ENCODE measurements at regions not wholly inside any gene's neighbourhood (a gene's known extent, or its start where the extent isn't known, plus 50 kb on each side); places are given as distances from the start of the nearest gene placed in this dataset.

DNA sequence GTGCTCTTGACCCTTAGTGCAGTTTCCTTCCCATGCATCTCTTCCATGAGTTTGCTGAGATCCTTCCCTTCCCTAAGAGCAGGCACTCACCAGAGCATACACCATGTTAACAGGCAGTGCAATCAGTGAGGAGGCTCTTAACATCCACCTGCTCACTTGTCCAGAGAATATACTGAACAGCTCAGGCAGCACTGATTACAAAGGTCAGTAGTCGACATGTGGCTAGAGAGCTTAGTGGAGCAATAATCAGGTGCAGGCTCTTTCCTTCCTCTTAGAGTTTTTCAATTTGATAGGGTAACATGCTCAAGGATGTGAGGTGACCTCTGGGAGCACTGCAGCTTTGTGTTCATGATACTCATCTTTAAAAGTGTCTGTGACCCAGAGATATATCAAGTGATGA is 144.1 kb upstream of the SETBP1 start:
- Histone ChIP-seq H3K4me3 (ENCODE audit: low read length in 3 of 3) (no peak overlapping the region), H3K27me3 (ENCODE audit: control insufficient read depth in 3 of 3, insufficient read depth in 3 of 3, low read length in 3 of 3) (no peaks in the 10 kb centered on the region), H3K9ac (ENCODE audit: low read depth in 1 of 3, low read length in 3 of 3) (no peak overlapping the region), H3K9me3 (ENCODE audit: control insufficient read depth in 3 of 3, low read length in 3 of 3) (no peaks in the 10 kb centered on the region), H3K4me1 (ENCODE audit: control insufficient read depth in 3 of 3, insufficient read depth in 3 of 3, low read length in 3 of 3) (no peaks in the 10 kb centered on the region), H3K27ac (ENCODE audit: low read depth, low read length) (no peak overlapping the region), H3K36me3 (ENCODE audit: control insufficient read depth in 3 of 3, insufficient read depth in 3 of 3, low read length in 3 of 3) (no peaks in the 10 kb centered on the region)

DNA sequence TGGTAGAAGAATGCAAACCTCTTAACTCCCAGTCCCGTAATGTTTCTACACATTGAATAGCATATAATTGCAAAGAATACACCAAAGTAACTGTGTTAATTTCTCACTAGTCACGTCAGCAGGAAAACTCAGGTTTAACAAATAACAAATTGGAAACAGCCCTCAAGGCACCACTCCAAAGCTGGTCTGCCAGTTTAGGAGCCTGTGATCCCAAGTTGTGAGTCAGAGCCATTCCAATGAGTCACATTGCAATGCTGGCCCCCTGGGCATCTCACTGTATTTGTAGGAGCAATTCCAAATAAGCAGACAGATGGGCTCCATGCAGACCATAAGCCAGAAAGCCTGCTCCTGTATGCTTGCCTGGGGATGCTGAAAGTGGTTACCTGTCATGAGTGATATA is 143.2 kb upstream of the SETBP1 start:
- H3K4me3 ChIP-seq (ENCODE audit: low read length in 3 of 3), result no peak overlapping the region
- H3K36me3 ChIP-seq (ENCODE audit: control insufficient read depth in 3 of 3, insufficient read depth in 3 of 3, low read length in 3 of 3), result no peaks in the 10 kb centered on the region
- H3K4me1 ChIP-seq (ENCODE audit: control insufficient read depth in 3 of 3, insufficient read depth in 3 of 3, low read length in 3 of 3), result no peaks in the 10 kb centered on the region
- no peaks in the 10 kb centered on the region for H3K27me3 ChIP-seq (ENCODE audit: control insufficient read depth in 3 of 3, insufficient read depth in 3 of 3, low read length in 3 of 3)
- no peak overlapping the region for H3K27ac ChIP-seq (ENCODE audit: low read depth, low read length)
- H3K9me3 ChIP-seq (ENCODE audit: control insufficient read depth in 3 of 3, low read length in 3 of 3), result no peaks in the 10 kb centered on the region
- H3K9ac ChIP-seq (ENCODE audit: low read depth in 1 of 3, low read length in 3 of 3), result no peak overlapping the region

DNA sequence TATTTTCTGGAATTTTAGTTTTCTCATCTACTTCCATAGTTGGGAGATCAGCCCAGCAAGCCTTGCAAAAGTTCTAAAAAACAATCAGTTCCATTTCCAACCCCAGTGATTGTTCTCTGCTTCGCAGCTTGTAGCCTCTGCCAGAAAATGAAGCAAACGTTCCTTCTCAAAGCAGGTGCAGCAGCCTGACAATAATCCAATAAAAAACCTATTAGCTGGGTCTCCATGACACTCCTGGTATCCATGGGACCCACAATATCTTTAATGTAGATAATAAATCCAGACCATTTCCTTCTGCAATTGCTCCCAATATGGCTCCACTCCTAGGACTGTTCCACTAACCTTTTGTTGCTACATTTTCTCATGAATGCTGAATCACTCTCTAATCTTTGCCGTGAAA is 140.8 kb upstream of the SETBP1 start:
- no peaks in the 10 kb centered on the region for H3K9me3 ChIP-seq (ENCODE audit: control insufficient read depth in 3 of 3, low read length in 3 of 3)
- H3K27ac ChIP-seq (ENCODE audit: low read depth, low read length), result no peak overlapping the region
- no peak overlapping the region for H3K9ac ChIP-seq (ENCODE audit: low read depth in 1 of 3, low read length in 3 of 3)
- no peak overlapping the region for H3K4me3 ChIP-seq (ENCODE audit: low read length in 3 of 3)
- no peaks in the 10 kb centered on the region for H3K27me3 ChIP-seq (ENCODE audit: control insufficient read depth in 3 of 3, insufficient read depth in 3 of 3, low read length in 3 of 3)
- H3K36me3 ChIP-seq (ENCODE audit: control insufficient read depth in 3 of 3, insufficient read depth in 3 of 3, low read length in 3 of 3), result no peaks in the 10 kb centered on the region
- H3K4me1 ChIP-seq (ENCODE audit: control insufficient read depth in 3 of 3, insufficient read depth in 3 of 3, low read length in 3 of 3), result no peaks in the 10 kb centered on the region

DNA sequence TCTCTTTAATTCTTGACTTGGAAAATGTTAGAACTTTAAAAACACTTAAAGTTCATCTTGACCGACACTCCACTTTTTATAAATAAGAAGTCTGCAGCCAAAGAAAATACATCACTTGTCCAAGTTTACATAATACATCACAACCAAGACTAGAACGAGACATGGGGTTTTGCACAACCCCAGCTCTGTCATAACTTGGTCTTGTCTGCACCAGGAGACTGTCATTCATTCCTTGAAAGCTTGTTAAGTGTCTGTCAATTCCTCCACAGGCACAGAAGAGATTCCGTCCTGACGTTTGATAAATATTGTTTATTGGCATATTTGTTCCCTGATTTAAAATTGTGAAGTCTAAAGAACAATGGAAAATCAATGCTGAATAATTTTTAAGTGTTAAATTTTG is 139.5 kb upstream of the SETBP1 start:
- H3K9ac ChIP-seq (ENCODE audit: low read depth in 1 of 3, low read length in 3 of 3), result no peak overlapping the region

DNA sequence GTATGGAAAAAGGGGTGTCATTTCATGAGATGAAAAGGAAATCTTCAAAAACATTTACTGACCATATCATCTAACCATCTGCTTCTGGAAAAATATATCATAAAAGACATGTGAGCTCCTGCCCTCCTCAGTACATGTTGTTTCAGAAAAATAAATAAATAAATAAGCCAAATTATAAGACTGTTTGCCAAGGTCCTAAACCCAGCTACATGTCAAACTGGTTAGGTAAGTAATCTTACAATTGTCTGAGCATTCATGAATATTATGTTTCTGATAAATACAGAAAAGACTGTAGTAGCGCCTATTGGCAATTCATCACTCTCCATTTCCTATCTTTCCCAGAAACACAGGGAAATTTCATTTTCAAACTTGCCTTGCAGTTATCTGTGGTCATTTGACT is 138.9 kb upstream of the SETBP1 start:
- Histone ChIP-seq H3K9me3 (ENCODE audit: control insufficient read depth in 3 of 3, low read length in 3 of 3) (no peaks in the 10 kb centered on the region), H3K4me1 (ENCODE audit: control insufficient read depth in 3 of 3, insufficient read depth in 3 of 3, low read length in 3 of 3) (no peaks in the 10 kb centered on the region), H3K27me3 (ENCODE audit: control insufficient read depth in 3 of 3, insufficient read depth in 3 of 3, low read length in 3 of 3) (no peaks in the 10 kb centered on the region), H3K4me3 (ENCODE audit: low read length in 3 of 3) (no peak overlapping the region), H3K36me3 (ENCODE audit: control insufficient read depth in 3 of 3, insufficient read depth in 3 of 3, low read length in 3 of 3) (no peaks in the 10 kb centered on the region), H3K27ac (ENCODE audit: low read depth, low read length) (no peak overlapping the region), H3K9ac (ENCODE audit: low read depth in 1 of 3, low read length in 3 of 3) (no peak overlapping the region)

More for the DNA sequence above, 139.5 kb upstream of the SETBP1 start:
- no peaks in the 10 kb centered on the region for H3K36me3 ChIP-seq (ENCODE audit: control insufficient read depth in 3 of 3, insufficient read depth in 3 of 3, low read length in 3 of 3)
- H3K27me3 ChIP-seq (ENCODE audit: control insufficient read depth in 3 of 3, insufficient read depth in 3 of 3, low read length in 3 of 3), result no peaks in the 10 kb centered on the region
- no peaks in the 10 kb centered on the region for H3K9me3 ChIP-seq (ENCODE audit: control insufficient read depth in 3 of 3, low read length in 3 of 3)
- no peak overlapping the region for H3K27ac ChIP-seq (ENCODE audit: low read depth, low read length)
- H3K4me1 ChIP-seq (ENCODE audit: control insufficient read depth in 3 of 3, insufficient read depth in 3 of 3, low read length in 3 of 3), result no peaks in the 10 kb centered on the region
- no peak overlapping the region for H3K4me3 ChIP-seq (ENCODE audit: low read length in 3 of 3)

DNA sequence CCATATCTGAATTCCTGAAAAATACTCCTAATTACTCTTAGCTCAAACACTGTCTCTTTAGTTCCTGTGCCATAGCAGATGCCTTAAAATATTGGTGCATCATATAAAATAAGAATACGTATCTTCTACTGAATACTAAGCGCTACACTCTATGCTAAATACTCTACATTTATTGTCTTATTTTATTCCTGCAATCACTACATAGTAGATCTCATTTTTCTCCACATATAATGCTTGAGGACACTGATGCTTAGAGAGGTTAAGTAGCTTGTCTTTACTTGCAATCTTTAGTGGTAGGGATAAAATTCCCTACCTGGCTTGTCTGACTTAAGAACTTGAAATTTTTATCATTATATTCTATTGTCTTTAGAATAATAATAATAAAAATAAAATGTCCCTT is 137.3 kb upstream of the SETBP1 start:
- Histone ChIP-seq H3K9ac (ENCODE audit: low read depth in 1 of 3, low read length in 3 of 3) (no peak overlapping the region), H3K9me3 (ENCODE audit: control insufficient read depth in 3 of 3, low read length in 3 of 3) (no peaks in the 10 kb centered on the region), H3K27me3 (ENCODE audit: control insufficient read depth in 3 of 3, insufficient read depth in 3 of 3, low read length in 3 of 3) (no peaks in the 10 kb centered on the region), H3K4me3 (ENCODE audit: low read length in 3 of 3) (no peak overlapping the region), H3K4me1 (ENCODE audit: control insufficient read depth in 3 of 3, insufficient read depth in 3 of 3, low read length in 3 of 3) (no peaks in the 10 kb centered on the region), H3K27ac (ENCODE audit: low read depth, low read length) (no peak overlapping the region), H3K36me3 (ENCODE audit: control insufficient read depth in 3 of 3, insufficient read depth in 3 of 3, low read length in 3 of 3) (no peaks in the 10 kb centered on the region)

DNA sequence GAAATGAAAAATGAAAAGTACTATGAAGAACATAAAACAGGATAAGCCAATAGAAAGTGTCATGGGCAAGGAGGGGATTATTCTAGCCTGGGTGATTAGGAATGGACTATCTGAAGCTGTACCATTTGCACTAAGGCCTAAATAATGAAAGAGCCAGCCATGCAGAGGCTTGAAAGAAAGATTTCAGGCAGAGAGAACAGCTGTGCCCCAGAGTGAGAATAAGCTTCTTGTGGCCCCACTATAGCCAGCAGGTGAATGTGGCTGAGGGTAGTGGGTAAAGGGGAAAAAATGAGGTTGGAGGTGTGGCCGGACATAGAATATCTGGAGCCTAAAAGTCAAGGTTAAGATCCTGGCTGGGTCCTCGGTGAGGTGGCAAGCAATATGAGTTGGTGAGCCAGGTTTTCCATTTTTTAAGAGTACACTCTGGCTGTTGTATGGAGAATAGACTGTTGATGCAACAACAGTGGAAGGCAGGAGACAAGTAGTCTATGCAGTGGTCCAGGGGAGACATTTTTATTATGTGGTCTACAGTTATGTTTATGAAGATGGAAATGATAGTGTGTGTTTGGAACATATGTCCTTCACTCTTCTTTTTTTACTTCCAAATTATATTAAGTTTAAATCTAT is 135.2 kb upstream of the SETBP1 start:
- Histone ChIP-seq H3K27ac (ENCODE audit: low read depth, low read length) (no peak overlapping the region), H3K36me3 (ENCODE audit: control insufficient read depth in 3 of 3, insufficient read depth in 3 of 3, low read length in 3 of 3) (no peaks in the 10 kb centered on the region), H3K27me3 (ENCODE audit: control insufficient read depth in 3 of 3, insufficient read depth in 3 of 3, low read length in 3 of 3) (no peaks in the 10 kb centered on the region), H3K4me1 (ENCODE audit: control insufficient read depth in 3 of 3, insufficient read depth in 3 of 3, low read length in 3 of 3) (no peaks in the 10 kb centered on the region), H3K9ac (ENCODE audit: low read depth in 1 of 3, low read length in 3 of 3) (no peak overlapping the region), H3K9me3 (ENCODE audit: control insufficient read depth in 3 of 3, low read length in 3 of 3) (no peaks in the 10 kb centered on the region), H3K4me3 (ENCODE audit: low read length in 3 of 3) (no peak overlapping the region)

DNA sequence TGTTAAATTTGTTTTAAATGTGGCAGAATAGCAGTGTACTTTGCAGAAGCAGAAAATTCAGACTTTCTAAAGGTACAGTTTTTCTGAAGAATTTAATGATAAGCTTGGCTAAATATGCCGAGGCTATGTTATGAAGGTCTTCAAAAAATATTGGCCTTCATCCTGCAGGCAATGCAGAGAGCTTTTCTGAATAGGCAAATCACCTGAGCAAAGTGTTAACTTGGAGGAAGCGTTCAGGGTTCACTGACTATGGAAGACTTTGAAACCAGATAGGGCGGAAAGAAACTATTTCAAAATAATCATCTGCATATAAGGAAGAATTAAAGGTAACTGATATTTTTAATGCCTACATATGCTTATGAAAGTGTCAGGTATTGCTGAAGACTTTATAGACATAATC is 133.7 kb upstream of the SETBP1 start:
- Histone ChIP-seq H3K9me3 (ENCODE audit: control insufficient read depth in 3 of 3, low read length in 3 of 3) (no peaks in the 10 kb centered on the region), H3K36me3 (ENCODE audit: control insufficient read depth in 3 of 3, insufficient read depth in 3 of 3, low read length in 3 of 3) (no peaks in the 10 kb centered on the region), H3K27me3 (ENCODE audit: control insufficient read depth in 3 of 3, insufficient read depth in 3 of 3, low read length in 3 of 3) (no peaks in the 10 kb centered on the region), H3K9ac (ENCODE audit: low read depth in 1 of 3, low read length in 3 of 3) (no peak overlapping the region), H3K4me1 (ENCODE audit: control insufficient read depth in 3 of 3, insufficient read depth in 3 of 3, low read length in 3 of 3) (no peaks in the 10 kb centered on the region), H3K27ac (ENCODE audit: low read depth, low read length) (no peak overlapping the region), H3K4me3 (ENCODE audit: low read length in 3 of 3) (no peak overlapping the region)

DNA sequence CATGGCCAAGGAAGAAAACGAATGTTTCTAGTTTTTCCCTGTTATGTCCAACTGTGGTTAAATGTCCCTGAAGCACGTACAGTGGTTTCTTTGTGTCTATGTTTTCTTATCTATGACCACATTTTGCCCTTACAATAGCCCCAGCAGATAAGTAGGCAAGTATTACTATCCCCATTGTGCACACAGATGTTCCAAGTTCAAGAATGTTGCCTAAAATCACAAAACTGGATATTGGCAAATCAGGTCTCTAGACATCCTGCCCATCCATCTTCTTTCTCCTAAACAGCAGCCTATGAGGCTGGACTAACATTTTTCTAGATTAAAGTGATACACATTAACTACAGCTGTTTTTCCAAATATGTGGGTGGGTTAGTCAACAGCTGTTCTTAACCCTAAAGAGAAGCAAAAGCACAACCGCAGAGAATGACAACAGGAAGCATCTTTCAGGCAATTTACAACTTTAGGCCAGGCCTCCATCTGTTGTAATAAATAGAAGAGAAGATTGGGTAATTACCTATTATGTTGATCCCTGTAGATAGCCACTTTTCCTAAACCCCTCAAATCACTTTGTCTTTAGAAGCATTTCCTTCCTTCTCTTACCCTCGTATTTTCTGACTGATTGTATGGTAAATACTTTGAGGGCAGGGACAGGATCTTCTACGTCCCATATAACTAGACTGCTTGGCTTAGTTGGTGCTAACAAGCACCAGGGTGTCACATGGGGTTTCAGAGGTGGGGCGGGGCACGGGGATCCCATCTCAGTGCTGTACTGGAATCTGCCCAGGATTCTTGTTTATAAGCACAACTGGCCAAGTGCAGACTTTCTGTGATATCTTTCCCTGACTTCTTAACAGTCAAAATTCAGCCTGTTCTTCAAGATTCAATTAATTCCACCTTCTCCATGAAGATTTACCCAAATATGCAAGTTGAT is 132.1 kb upstream of the SETBP1 start:
- Histone ChIP-seq H3K4me3 (ENCODE audit: low read length in 3 of 3) (no peak overlapping the region), H3K9ac (ENCODE audit: low read depth in 1 of 3, low read length in 3 of 3) (no peak overlapping the region), H3K4me1 (ENCODE audit: control insufficient read depth in 3 of 3, insufficient read depth in 3 of 3, low read length in 3 of 3) (no peaks in the 10 kb centered on the region), H3K36me3 (ENCODE audit: control insufficient read depth in 3 of 3, insufficient read depth in 3 of 3, low read length in 3 of 3) (no peaks in the 10 kb centered on the region), H3K27ac (ENCODE audit: low read depth, low read length) (no peak overlapping the region), H3K9me3 (ENCODE audit: control insufficient read depth in 3 of 3, low read length in 3 of 3) (no peaks in the 10 kb centered on the region), H3K27me3 (ENCODE audit: control insufficient read depth in 3 of 3, insufficient read depth in 3 of 3, low read length in 3 of 3) (no peaks in the 10 kb centered on the region)

DNA sequence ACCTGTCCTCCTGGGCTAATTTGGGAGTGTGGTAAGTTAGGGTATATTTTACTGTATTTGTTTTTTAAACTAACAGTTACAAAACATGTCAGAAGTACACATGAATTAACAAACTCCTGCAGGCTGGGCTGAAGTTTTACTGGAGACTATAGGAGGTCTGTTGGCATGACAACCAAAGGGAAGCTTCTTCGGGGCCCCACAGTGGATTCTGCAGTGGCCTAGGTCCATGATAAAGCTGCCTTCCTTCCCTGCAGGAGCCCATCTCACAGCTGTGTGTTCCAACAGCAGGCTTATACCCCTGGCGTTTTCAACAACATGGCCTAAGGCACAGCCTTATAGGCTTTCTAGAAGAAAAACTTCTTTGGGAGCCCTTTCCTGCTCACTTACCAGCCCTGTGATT is 128.0 kb upstream of the SETBP1 start:
- Histone ChIP-seq H3K4me3 (ENCODE audit: low read length in 3 of 3) (no peak overlapping the region), H3K4me1 (ENCODE audit: control insufficient read depth in 3 of 3, insufficient read depth in 3 of 3, low read length in 3 of 3) (no peaks in the 10 kb centered on the region), H3K36me3 (ENCODE audit: control insufficient read depth in 3 of 3, insufficient read depth in 3 of 3, low read length in 3 of 3) (no peaks in the 10 kb centered on the region), H3K27me3 (ENCODE audit: control insufficient read depth in 3 of 3, insufficient read depth in 3 of 3, low read length in 3 of 3) (no peaks in the 10 kb centered on the region), H3K9ac (ENCODE audit: low read depth in 1 of 3, low read length in 3 of 3) (no peak overlapping the region), H3K9me3 (ENCODE audit: control insufficient read depth in 3 of 3, low read length in 3 of 3) (no peaks in the 10 kb centered on the region), H3K27ac (ENCODE audit: low read depth, low read length) (no peak overlapping the region)

Measured in skeletal muscle tissue (tissue), 3 donors.